Stimulated activated CD4-positive, alpha-beta T cell treated with anti-CD3 and anti-CD28 coated beads, Interleukin-15, amount 100 ng/mL, for 48 hours (primary cell): ENCODE measurements at regions not wholly inside any gene's neighbourhood (a gene's known extent, or its start where the extent isn't known, plus 50 kb on each side); places are given as distances from the start of the nearest gene placed in this dataset.
A peak's percentile ranks its signal among the peaks of the same experiment; 100 is the strongest.

Experiments
- DNase-seq, 2 donors: peaks; one replicate each; pipeline ENCODE4 v3.0.0-alpha.2; 2020; ENCODE audit warnings: low read depth in 2 of 2

DNA sequence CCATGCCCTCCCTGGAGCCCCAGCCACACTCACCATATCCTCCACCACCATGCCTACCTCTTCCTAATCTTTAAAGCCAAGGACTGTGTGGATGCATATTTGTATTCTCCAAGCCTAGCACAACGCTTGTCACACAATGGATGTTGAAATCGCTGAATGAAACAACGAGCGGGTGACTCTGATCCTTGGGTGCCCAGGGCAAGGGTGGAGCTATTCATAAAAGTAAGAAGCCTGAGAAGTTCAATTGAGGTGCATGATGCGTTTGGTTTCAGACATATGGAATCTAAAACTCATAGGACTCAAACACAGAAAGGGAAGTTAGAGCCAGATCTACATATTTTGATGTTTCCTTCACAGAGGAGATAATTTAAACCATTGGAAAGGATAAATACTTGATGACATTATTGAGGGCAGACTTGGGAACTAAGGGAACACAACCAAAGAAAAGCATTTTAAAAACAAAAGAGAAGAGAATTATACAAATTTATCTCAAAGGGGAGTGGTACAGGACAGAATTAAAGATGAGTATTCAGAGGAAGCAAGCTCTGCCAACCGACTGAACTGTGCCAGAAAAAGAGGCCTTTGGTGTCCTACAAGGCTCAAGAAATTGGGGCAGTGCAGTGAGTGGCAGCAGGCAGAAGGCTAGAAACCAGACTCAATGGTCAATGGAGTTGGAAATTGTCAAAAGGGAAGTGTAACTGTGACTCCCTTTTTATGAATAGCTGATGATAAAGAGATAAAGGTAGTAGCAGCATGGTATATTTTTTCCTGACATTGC lies 200.6 kb upstream of the NCKAP5 start:
- no peak for DNase-seq

DNA sequence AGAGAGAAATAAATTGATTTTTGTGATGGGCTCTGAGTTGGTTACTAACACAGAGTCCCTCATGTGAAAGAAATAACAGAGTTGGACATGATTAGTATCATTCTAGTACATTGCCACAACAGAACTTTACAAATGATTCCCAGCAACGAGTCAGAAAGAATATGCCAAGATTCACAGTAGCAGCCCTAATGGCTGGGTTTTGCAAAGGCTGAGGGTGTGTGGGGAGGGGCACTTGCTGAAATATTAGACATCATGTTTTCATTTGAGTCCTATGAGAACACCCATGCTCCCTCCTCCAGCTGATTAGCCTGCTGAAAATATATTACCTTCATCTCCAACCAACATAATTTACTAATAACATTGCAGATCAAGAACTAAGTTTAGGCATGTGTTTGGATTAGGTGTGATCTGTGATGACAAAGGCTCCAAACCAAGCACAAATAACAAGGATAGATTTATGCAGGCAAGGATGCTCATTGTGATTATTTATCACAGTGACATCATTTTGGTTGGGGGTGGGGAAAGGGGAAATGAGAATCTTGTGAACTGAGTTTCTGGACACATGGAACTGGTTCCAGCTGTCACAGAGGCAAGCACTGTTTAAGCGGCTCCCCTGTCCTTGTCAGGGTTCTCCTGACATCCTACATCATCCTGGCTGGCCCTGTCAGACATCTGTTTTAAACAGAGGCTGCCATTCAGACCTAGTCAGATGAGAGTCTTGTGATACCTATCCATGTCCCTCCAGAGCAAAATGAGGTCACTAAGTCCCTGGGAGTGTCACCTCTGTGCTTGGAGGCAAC lies 205.8 kb upstream of the NCKAP5 start:
- DNase-seq, result no peak

DNA sequence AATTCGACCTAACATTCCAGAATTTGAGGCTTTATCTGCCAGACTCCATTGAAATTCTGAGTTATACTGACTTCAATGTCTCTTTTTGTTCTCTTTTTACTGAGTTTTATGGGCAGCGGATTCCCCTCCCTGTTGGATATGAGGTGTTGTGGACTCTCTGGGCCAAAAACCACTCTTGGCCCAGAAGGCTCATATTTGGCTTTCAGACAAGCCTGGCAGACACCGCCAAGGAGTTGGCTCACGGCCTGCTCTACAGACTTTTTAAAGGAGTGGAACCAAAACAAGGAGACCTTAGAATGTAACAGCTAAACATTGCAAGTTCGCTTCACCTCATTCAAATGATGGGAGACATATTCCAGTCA lies 206.4 kb upstream of the NCKAP5 start:
- DNase-seq, result no peak

DNA sequence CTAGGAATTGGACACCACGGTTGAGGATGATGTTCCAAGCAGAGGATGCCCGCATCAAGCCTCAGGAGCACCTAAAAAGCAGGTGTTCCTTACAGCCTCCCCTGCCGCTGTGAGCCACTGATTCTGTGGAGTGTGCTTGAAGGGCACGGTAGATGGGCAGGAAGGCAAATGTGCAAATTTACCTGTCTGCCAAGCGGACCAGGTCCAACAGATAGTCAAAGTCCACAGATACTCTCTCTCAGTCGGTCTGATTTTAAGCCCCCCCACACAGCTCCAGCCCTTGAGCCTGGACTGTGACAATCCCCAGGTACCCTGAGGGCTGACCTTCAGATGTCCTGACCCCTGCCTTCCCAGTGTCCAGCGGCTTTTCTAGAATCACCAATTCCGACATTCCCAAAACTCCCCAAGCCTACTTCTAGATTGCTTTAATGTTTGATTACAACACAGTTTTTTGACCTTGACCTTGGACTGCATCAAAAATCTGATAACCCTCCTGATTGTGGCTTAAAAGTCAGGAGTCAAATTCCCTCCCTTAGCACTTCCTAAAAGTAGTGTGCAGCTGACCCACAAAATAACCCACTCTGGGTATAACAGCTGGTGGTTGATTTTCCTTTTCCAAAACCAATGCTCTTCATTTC lies 208.8 kb upstream of the NCKAP5 start:
- DNase-seq, result no peak

DNA sequence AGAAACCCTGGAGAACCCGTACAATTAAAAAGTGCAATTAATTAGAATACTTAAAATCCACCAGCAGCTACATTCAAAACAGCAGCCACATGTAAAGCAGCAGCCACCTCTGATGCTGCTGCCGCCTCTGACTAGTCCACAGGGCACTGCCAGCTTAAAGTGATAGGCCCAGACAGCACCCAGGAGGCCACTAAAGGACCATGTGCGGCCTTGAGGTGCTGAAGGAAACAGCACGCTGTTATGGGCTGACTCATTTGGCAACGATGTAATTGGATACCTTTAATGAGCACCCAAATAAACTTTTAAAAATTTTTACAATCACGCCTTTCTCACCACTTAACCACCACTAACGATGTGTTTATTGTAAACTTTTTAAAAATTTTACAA lies 209.3 kb upstream of the NCKAP5 start:
- no peak for DNase-seq

DNA sequence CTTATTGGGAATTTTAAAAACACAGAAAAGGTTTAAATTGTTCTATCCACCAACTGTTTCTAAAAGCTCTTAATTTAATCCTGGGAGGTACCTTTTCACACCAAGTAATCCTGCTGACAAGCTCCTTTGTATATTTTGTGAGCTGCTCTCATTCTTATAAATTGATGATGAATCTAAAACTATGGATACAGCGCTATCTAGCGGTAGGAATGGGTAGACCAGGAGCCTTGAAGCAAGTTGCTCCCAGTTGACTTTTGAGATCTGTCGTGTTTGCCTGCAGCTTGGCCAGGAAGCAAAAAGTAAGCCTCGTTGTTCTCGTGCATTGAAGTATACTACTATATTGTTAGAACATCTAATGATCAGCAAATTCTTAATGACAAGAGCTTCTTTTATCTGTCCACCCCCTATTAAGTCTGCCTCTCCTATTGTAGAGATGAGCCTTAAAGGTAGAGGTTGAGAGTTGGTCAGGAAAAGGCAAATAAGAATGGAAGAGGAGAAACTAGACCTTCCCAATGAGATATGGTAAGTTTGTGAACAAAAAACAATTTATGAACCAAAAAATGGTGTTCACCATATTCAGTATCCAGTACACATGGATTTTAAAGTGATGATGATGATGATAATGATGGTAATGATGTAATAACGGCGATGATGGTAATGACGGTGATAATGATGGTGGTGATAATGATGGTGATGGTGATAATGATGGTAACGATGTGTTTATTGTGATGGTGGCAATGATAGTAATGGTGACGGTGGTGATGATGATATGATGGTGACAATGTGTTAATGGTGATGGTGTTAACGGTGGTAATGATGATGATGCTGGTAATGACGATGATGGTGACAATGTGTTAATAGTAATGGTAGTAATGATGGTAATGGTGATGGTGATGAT lies 212.1 kb upstream of the NCKAP5 start:
- peak; percentile 0 to 3 for DNase-seq

DNA sequence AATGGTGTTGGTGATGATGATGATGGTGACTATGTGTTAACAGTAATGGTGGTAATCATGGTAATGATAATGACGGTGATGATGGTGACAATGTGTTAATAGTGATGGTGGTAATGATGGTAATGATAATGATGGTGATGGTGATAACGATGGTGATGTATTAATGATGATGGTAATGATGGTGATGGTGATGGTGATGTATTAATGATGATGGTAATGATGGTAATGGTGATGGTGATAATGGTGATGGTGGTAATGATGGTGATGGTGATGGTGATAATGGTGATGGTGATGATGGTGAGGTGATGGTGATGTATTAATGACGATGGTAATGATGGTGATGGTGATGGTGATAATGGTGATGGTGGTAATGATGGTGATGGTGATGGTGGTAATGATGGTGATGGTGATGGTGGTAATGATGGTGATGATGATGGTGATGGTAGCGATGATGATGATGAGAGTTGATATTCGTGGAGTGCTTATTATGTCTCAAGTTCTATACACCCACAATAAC lies 212.8 kb upstream of the NCKAP5 start:
- no peak for DNase-seq

DNA sequence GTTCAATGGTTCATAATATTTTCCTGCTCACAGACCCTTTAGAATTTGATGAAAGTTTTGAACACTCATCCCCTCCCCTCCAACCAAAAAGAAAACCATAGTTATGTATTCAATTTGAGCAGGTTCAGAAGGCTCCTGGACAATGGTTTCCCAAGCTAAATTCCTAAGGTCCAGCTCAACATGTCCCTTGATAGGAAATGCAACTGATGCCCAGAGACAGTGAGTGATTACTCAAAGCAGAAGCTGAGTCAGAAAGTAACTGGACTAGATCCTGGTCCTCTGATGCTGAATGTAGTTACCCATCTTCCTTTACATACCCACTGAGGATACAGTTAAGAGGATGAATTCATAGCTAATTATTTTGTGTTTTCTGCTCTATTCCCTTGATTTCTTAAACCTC lies 218.9 kb upstream of the NCKAP5 start:
- DNase-seq, result no peak

DNA sequence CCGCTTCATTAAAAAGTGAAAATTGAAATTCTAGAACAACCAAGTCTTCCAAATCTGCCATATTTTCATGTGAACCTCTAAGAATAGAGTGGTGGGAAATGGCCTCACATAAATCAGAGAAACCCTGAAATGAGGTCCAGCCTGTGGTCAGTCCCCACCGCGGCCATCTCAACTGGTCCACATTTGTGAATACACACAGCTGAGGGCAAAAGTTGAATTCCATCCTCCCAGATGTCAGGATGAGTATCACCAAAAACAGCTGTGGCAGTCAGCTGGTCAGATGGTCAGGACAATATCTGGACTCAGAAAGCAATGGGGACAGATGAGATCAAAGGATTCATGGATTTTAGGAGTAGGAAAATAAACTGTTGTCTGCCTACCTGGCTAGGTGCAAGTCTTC lies 219.4 kb upstream of the NCKAP5 start:
- no peak for DNase-seq

DNA sequence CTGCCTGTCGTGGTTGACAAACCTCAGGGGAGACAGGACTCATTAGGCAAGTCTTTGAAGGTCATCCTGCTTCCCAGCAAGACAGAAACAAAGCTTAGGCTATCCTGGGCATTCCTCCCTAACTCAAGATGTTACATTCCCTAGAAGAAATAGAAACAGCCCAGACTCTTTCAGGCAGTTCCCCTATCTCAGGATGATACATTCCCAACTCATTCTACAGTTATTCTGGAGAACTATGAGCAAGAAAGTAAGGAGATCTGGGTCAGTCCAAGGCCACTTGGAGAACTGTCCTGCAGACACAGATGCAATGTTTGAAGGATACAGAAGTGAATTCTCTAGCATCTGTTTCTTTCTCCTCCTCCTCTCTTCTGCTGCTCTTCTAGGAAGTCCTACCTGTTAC lies 220.1 kb upstream of the NCKAP5 start:
- DNase-seq, result no peak

DNA sequence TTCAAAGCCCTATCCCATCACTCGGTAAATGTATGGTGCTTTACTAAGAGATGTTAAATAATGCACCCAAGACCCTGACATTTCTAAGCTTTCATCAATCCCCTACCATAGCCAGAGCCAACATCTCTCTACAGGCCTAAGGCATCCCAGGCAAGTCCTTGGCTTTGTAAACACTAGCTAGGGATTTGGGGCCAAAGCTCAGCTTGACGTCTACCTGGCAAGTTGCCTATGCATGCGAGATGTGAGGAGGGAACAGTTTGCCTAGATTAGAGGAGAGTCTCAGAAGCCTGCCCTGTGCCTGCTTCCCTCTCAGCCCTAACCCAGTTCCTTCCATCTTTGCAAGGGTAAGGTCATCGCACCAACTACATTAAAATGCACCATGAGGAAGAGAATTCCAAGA lies 221.5 kb upstream of the NCKAP5 start:
- no peak for DNase-seq

DNA sequence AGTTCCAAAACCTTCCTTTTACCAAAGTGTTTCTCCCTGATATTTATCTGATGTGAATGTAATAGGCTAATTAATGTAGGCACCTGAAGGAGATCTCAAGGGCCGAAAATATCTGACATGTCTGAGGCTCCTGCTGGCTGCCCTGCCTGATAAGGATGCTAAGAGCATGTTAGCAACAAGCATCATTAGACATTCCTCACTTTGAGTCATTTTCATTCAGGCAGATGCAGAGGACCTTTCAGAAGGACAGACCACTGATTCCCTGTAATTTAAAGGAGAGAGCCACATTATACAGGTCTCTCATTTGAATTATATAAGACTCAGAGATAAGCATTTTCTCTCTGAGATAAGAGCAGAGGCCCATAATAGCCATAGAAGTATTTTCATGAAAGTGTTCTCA lies 222.4 kb upstream of the NCKAP5 start:
- DNase-seq, result no peak

DNA sequence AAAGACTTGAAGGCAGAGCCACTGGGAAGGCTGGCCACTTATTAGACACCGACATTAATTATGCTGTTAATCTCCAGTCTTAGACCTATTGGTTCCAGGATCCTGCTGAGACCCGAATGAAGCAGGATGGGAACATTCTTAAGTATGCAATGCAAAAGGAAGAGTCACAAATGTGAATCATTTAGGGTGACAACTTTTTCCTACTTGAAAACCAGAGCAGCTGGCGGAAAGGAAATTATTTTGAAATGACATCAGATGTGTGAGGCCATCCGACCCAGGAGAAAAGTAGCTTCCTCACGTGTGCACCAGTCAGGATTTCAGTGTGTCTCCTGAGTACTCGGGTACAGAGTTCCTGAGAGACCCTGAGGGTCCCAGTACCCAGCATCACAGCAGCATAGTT lies 222.9 kb upstream of the NCKAP5 start:
- DNase-seq, result no peak

DNA sequence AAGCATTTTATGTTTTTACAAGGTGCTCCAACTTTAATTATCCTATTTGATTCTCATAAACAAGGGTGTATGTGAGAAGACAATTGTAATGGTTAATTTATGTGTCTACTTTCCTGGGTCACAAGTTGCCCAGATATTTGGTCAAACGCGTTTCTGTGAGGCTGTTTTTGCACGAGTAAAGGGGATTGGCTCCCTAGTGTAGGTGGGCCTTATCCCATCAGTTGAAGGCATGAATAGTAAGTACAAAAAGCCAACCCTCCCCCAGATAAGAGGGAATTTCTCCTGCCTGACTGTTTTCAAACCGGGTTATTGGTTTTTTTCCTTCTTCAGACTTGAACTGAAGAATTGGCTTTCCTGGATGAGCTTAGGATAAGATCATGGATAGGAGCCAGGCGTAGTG lies 224.0 kb upstream of the NCKAP5 start:
- DNase-seq, result no peak

DNA sequence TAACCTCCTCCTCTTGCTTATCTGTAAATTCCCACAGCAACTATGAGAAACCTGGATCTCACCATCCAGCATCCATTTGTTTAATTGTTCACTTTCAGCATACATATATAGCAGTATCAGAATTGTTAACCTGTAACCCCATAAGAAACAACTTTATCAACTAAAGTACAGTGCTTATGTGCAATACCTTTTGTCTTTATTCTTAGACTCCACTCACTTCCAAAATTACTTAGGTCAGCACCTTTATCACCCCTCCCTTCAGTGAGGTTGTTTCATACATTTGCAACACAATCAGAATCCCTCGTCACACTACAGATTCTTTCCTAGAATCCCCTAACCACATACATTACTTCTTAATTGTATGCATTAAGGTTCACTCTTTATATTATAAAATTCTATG lies 225.9 kb upstream of the NCKAP5 start:
- no peak for DNase-seq

DNA sequence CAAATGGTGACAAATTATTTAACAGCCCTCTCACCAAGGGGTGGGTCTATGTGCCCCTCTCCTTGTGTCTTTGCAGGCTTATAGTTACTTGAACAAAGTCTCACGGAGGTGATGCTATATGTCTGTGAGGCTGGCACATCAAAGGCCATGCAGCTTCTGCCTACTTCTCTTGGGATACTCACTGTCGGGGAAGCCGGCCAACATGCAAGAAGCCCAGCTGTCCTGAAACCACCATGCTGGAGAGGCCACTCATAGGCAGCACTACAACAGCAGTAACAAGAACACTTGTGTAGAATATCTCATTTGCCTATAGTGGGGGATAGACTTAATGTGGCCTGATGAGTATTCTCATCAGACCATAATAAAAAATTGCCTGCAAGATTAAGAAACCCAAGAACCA lies 233.7 kb upstream of the NCKAP5 start:
- no peak for DNase-seq

DNA sequence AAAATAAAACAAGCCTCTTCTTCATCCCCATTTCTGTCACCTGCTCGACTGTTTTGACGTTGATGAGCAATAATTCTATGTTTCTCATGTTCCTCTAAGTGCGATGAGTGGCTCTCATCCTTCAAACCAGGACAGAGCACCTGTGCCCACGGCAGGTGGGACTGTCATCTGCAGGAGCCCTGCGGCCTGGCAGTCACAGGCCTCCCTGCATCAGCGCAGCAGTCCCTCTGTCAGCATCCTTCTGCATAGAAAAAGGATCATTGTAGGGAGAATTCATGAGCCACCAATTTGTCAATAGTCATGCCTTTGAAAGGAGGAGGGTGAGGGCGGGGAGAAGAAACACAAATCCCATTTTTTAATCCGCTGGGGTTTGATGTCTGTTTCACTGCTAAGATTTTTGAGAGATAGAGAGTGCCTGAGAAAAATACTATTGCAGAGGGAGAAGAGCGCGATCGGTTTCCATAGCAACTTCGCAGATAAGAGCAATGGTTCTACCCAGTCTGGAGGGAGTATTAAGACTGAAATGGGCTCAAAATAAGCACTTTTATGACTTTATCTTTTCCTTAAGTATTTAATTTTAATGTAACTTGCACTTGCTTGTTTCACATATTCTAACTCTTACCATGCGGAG lies 234.3 kb upstream of the NCKAP5 start:
- no peak for DNase-seq

DNA sequence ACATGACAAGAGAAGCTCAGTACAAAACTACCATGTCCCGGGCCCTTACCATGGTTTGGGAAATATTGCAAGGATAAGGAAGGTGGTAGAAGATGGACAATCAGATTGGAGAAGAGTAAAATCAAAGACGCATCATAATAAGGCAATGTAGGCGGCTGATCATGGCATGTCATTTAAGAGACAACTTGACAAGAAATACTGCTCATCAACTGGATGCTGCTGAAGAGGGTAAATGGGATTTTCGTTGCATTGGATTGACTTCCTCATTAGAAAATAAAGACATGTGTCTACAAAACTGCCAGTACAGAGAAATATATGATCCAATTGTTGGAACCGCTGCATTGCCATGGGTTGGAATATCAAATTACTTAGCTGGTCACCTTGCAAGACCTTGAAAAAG lies 238.3 kb upstream of the NCKAP5 start:
- DNase-seq, result no peak

DNA sequence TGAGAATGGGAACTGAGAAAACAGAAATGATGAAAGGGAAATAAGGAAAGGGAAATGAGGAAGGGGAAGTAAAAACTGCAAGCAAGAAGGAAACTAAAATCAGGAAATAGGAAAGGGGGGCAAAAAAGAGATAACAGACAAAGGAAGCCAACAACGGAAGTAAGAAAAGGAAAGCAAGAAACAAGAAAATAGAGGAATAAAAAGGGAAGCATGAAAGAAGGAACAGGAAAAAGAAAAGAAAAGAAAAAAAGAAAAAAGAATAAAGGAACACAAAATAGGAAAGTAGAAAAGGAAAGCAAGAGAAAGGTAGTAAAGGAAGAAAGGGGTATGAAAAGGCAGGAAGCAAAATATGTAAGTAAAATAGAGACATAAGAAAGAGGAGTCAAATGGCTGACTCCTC lies 241.2 kb upstream of the NCKAP5 start:
- no peak for DNase-seq

DNA sequence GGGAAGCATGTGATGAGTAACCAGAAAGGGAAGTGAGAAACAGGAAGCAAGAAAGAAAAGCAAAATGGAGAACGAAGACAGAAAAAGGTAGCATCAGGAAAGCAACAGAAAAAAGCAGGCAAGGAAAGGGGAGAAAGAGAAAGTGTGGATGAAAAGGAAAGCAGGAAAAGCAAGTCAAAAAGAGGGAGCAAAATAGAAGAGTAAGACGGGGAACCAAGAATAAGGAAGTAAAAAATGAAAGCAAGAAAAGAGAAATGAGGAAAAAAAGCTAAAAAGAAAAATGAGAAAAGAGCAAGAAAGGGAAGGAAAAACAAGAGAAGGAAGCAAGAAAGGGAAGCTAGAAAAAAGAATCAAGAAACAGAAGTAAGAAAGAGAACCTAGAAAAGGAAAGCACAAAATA lies 242.3 kb upstream of the NCKAP5 start:
- DNase-seq, result no peak

DNA sequence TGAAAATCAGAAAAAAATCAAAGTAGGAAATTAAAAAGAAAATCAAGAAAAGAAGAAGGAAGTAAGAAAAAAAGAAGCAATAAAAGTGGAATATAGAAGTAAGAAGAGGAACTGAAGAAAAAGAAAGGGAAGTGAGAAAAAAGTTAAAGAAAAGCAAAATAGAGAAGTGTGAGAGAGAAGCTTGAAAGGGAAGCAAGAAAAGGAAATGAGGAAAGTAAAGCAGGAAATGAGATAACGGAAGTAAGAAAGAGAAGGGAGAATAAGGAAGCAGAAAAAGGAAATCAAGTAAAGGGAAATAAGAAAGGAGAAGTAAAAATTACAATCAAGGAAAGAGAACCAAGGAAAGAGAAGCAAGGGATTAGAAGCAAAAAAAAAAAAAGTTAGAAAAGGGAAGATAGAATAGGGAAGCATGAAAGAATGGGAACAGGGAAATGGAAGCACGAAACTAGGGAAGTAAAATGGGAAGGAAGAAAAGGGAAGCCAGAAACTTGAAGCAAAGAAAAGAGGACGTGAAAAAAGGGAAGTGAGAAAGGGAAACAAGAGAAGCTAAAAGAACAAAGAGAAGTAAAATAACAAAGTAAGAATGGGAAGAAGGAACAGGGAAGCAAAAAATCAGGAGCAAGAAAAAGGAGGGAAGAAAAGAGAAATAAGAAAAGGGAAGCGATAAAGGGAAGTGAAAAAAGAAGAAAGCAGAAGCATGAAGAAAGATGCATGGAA lies 243.3 kb upstream of the NCKAP5 start:
- DNase-seq, result no peak
